Stimulated activated naive CD8-positive, alpha-beta T cell treated with anti-CD3 and anti-CD28 coated beads, Interleukin-15, amount 100 ng/mL, for 72 hours (primary cell): ENCODE measurements at regions not wholly inside any gene's neighbourhood (a gene's known extent, or its start where the extent isn't known, plus 50 kb on each side); places are given as distances from the start of the nearest gene placed in this dataset.
"Not testable (repeated sequence)": the region's sequence is repeated elsewhere in the genome, so short reads cannot be mapped to it uniquely, and the experiment has no call there.

ENCODE experiments used
- ATAC-seq: fragments of 150-1000 bp; cut with Tn5 transposase; 2 replicates; pipeline ENCODE4 v1.10.0; 2021; ENCODE audit warnings: mild to moderate bottlenecking, moderate library complexity
- DNase-seq, 2 donors: peaks; one replicate each; pipeline ENCODE4 v3.0.0; 2021 to 2022
- H3K27ac Mint-ChIP-seq, 2 donors: one replicate each; pipeline ENCODE4 v1.8.0; 2022; ENCODE audit warnings: mild to moderate bottlenecking in 2 of 2, mixed read lengths in 2 of 2, moderate library complexity in 2 of 2
- H3K27me3 Mint-ChIP-seq: one replicate; pipeline ENCODE4 v1.8.0; 2022; ENCODE audit warnings: mixed read lengths
- H3K4me1 Mint-ChIP-seq: one replicate; pipeline ENCODE4 v1.8.0; 2022; ENCODE audit warnings: mild to moderate bottlenecking, mixed read lengths
- H3K4me3 Mint-ChIP-seq, 2 donors: one replicate each; pipeline ENCODE4 v1.8.0; 2022; ENCODE audit warnings: mild to moderate bottlenecking in 2 of 2, mixed read lengths in 2 of 2, moderate library complexity in 1 of 2
- H3K9me3 Mint-ChIP-seq, 2 donors: one replicate each; pipeline ENCODE4 v1.8.0; 2022; ENCODE audit warnings: mixed read lengths in 2 of 2

DNA sequence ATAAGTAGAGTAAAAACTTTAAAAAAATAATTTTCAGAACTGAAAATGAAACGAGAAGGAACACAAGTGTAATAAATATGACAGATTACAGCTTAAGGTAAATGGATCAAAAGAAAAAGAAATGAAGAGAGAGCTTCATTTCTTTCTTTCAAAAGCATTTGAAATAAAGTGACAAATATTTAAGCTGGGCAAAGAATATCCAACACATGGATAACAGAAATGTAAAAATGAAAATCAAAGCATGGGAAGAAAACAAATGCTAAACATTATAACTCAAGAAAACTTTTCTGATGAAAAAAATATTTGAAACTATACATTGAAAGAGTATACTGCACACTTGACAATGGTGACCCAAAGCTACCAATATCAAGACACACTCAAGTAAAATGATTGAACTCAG lies 143.6 kb upstream of the IRX5 start:
- DNase-seq: no peak
- H3K9me3 Mint-ChIP-seq: peaks cover 9 to 10% of the 10 kb centered on the region in 2 donors
- ATAC-seq: no peak
- no peaks in the 10 kb centered on the region for H3K4me1 Mint-ChIP-seq
- H3K27me3 Mint-ChIP-seq: no peaks in the 10 kb centered on the region
- no peak overlapping the region for H3K27ac Mint-ChIP-seq
- no peak overlapping the region for H3K4me3 Mint-ChIP-seq

DNA sequence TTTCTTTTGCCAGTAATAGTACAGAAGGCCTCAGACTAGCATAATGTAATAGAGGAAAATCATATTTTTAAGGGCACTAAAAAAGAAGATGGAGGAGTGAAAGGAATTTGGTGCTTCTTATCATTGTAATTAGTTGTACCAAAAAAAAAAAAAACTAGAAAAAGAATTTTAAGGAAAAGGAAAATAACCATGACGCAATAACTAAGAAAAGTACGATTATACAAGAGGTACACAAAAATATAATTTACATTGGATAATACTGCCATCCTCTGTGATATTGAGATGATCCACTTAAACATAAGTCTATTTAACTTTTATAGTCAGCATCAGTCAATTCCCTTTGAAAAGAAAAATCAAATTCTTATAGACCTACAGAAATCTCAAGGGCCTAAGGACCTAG lies 146.7 kb upstream of the IRX5 start:
- Mint-ChIP-seq H3K27me3 (no peaks in the 10 kb centered on the region), H3K27ac (no peak overlapping the region), H3K4me3 (no peak overlapping the region), H3K4me1 (no peaks in the 10 kb centered on the region), H3K9me3 (peaks cover 9 to 10% of the 10 kb centered on the region in 2 donors)
- ATAC-seq (no peak), DNase-seq (no peak)

DNA sequence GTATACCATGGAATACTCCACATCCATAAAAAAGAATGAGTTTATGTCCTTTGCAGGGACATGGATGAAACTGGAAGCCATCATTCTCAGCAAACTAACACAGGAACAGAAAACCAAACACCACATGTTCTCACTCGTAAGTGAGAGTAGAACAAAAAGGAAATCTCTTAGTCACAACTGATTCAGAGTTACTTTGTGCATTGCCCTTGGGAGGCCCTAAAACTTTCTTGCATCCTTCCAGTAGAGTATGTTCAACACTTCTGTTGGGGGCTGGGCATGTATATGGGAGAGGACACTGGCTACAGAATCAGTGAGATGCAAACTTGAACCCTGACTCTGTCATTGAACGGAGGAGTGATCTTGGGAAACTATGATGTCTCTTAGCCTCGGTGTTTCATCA lies 147.4 kb upstream of the IRX5 start:
- Mint-ChIP-seq H3K4me3 (no peak overlapping the region), H3K27me3 (no peaks in the 10 kb centered on the region), H3K27ac (no peak overlapping the region), H3K9me3 (peaks cover 9 to 10% of the 10 kb centered on the region in 2 donors), H3K4me1 (no peaks in the 10 kb centered on the region)
- ATAC-seq (no peak), DNase-seq (no peak)

DNA sequence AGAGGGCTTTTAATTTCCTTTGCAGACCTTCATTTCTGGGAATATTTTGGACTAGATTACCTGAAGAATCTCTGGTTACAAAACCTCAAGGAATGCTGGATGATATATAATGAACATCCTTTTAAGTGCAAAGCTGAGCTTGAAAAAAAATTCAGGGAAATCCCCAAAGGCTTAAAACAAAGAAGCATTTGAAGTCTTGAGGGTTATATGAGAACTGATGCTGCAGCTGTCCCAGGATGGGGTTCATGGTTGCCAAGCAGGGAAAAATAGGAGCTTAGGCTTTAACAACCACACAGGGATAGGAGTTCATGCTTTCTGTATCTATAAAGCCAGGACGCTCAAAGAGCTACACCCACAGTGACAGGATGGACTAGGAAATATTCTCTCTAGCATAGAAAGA lies 150.4 kb upstream of the IRX5 start:
- peaks cover under 1 to 2% of the 10 kb centered on the region in 2 donors for H3K9me3 Mint-ChIP-seq
- ATAC-seq: no peak
- H3K4me3 Mint-ChIP-seq: no peak overlapping the region
- H3K27ac Mint-ChIP-seq: no peak overlapping the region
- no peak for DNase-seq
- no peaks in the 10 kb centered on the region for H3K27me3 Mint-ChIP-seq
- no peaks in the 10 kb centered on the region for H3K4me1 Mint-ChIP-seq

DNA sequence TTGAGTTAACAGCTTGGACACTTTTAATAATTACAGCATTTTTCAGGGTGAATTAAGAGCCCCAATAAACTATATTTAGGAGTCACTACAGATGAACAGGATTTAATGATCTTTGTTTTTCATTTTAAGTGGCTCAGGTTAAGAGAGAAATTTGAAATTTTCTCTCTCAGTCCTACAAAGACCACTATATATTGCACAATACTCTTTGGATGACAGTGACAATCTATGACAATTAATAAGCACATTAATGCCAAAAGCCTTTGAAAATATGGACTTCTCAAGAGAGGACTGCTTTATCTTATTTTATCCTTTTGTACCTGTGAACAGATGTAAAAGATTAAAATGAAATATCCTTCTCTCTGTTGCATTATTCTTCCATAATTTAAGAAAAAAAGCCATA lies 151.1 kb upstream of the IRX5 start:
- Mint-ChIP-seq H3K9me3 (no peaks in the 10 kb centered on the region), H3K27me3 (no peaks in the 10 kb centered on the region), H3K4me3 (no peak overlapping the region), H3K4me1 (no peaks in the 10 kb centered on the region), H3K27ac (no peak overlapping the region)
- DNase-seq: no peak
- no peak for ATAC-seq

DNA sequence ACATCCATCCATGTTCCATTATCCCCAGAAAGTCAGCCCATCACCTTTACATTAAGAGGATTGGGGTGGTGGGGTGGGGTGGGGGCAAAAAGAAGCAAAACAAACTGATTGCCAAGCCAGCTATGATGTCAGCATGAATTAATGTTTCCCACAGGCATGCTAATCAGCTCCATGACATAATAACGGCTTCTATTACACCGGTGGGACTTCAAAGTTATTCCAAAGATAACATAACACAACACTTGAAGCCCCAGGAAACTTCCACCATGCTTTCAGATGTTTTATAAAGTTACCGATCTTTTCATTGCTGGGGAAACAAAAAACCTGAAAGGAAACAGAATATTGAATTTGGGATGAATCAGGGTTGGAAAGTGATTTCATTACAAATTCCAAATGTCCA lies 155.9 kb upstream of the IRX5 start:
- no peak for ATAC-seq
- H3K27ac Mint-ChIP-seq: no peak overlapping the region
- peaks cover 0 to 7% of the 10 kb centered on the region in 2 donors for H3K9me3 Mint-ChIP-seq
- no peak overlapping the region for H3K4me3 Mint-ChIP-seq
- no peak for DNase-seq
- H3K27me3 Mint-ChIP-seq: peaks cover 7% of the 10 kb centered on the region
- no peaks in the 10 kb centered on the region for H3K4me1 Mint-ChIP-seq

DNA sequence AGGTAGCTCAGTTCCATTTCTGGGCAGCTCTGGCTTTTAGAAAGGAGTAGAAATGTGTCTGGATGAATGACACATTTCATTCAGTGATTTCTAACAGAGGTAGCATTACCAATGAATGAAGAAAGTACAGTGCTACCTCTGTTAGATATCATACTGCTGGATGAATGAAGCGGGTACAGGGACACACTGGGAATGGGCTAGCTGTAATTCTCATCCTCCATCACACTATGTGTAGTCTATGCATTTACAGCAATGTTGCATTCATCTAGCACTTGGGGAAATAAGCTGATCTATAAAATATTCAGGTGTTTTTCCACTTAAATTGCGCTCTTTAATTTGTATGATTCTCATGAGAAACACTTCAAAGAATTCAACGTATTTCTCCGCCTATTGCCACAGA lies 158.3 kb upstream of the IRX5 start:
- H3K27me3 Mint-ChIP-seq: peaks cover 7% of the 10 kb centered on the region
- H3K4me1 Mint-ChIP-seq: no peaks in the 10 kb centered on the region
- no peak overlapping the region for H3K4me3 Mint-ChIP-seq
- DNase-seq: no peak
- peaks cover 0 to 7% of the 10 kb centered on the region in 2 donors for H3K9me3 Mint-ChIP-seq
- ATAC-seq: no peak
- no peak overlapping the region for H3K27ac Mint-ChIP-seq

DNA sequence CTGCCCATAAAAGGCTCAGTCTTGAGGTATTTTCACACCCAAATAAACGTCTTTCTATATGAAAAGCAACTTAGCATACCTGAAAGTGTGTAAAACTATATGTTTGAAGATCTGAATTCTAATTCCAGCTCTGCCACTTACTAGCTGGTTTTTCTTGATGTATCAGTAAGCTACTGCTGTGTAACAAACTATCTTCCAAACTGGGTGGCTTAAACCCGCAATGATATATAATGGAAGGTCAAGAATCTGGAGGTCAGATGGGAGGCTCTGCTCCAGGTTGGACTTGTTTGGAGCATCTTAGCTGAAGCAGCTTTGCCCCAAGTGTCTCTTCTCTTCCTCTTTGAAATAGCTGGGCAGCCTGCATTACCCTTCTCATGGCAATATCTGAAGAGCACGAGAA lies 164.3 kb upstream of the IRX5 start:
- no peak for DNase-seq
- no peaks in the 10 kb centered on the region for H3K4me1 Mint-ChIP-seq
- no peak overlapping the region for H3K27ac Mint-ChIP-seq
- ATAC-seq: no peak
- no peaks in the 10 kb centered on the region for H3K27me3 Mint-ChIP-seq
- no peak overlapping the region for H3K4me3 Mint-ChIP-seq
- peaks cover 0 to 17% of the 10 kb centered on the region in 2 donors for H3K9me3 Mint-ChIP-seq

DNA sequence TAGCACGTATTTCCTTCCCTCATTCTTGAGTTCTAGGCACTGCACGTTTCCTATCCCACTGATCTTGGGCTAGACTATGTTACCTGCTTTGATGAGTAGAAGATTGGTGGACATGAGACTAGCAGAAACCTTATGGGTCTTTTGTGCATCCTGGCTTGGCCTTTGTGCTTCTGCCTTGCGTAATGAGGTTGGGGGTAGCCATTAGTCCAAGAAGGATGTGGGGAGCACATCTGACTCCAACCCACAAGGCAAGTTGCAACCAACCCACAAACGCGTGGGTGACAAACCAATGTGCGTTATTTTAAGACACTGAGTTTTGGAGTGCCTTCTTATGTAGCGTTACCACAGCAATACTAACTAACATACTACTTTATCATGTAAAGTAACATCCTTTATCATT lies 180.4 kb upstream of the IRX5 start:
- no peak for ATAC-seq
- peaks cover 14% of the 10 kb centered on the region for H3K27me3 Mint-ChIP-seq
- no peak overlapping the region for H3K27ac Mint-ChIP-seq
- H3K4me3 Mint-ChIP-seq: no peak overlapping the region
- no peak for DNase-seq
- no peaks in the 10 kb centered on the region for H3K9me3 Mint-ChIP-seq
- no peaks in the 10 kb centered on the region for H3K4me1 Mint-ChIP-seq

DNA sequence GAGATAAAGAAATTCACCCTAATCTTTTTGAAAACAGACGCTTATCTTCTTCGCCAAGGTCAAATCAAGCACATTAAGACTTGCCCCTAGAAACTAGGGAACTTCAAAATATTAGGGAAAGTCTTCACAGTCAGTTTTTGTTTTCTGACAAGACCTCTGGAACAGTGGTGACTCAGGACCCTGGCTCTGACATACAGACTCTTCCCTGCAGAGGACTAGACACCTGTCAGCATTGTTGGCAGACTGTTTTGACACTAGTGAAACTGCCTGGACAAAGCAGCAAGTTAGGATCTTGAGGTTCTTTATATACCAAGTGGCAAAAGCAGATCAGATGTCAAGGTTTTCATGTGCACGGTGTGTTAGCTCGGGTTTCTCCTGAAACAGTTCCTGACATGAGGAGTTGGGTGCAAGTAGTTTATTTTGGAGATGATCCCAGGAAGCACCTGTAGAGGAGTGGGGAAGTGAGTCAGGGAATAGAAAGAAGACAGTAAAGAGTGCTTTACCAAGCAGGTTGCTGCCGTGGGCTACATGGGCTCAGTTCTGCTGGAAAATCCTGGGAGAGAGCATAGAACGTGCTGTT lies 182.0 kb upstream of the IRX5 start:
- DNase-seq (no peak), ATAC-seq (no peak)
- no peaks in the 10 kb centered on the region for H3K9me3 Mint-ChIP-seq
- no peaks in the 10 kb centered on the region for H3K4me1 Mint-ChIP-seq
- H3K27ac Mint-ChIP-seq: no peak overlapping the region
- H3K27me3 Mint-ChIP-seq: peaks cover 18% of the 10 kb centered on the region
- no peak overlapping the region for H3K4me3 Mint-ChIP-seq

DNA sequence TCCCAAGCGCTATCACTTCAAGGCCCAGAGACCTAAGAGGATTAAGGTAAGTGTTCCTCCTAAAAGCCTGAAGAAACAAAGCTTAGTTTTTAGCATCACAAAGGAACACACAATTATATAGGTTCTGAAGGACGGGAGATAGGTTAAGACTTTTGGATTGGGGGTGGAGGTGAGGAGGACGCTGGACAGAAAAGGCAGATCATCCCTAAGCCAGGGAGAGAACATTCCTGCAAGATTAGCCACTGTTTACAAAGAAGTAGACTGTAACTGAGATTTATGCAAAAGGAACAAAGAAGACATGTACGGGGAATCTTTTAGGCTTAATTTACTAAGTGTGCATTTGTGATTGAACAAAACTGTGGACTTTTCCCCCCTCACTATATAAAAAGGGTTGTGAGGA lies 184.1 kb upstream of the IRX5 start:
- ATAC-seq (no peak), DNase-seq (no peak)
- Mint-ChIP-seq H3K27ac (no peak overlapping the region), H3K27me3 (peaks cover 24% of the 10 kb centered on the region), H3K4me3 (no peak overlapping the region), H3K9me3 (no peaks in the 10 kb centered on the region), H3K4me1 (no peaks in the 10 kb centered on the region)

DNA sequence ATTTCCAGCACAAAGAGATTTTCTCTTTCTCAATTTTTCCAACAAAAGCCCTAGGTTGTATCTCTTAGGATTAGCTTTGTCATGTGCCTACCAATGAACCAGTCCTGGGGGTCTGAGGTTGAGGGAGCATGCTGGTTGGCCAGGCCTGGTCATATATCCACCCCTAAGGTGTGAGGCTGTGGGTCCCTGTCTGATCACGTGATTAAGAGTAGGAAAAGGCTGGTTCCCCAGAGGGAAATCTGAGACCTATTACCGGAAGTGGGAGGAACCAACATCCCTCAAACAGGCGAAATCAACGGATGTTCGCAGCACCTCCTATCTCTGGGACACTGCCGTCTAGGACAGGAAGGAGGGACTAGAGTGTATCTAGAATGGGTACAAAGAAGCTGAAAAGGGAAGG lies 185.7 kb upstream of the IRX5 start:
- DNase-seq (no peak), ATAC-seq (no peak)
- Mint-ChIP-seq H3K4me1 (no peaks in the 10 kb centered on the region), H3K4me3 (no peak overlapping the region), H3K27me3 (peaks cover 33% of the 10 kb centered on the region), H3K27ac (no peak overlapping the region), H3K9me3 (peaks cover 0 to 7% of the 10 kb centered on the region in 2 donors)

DNA sequence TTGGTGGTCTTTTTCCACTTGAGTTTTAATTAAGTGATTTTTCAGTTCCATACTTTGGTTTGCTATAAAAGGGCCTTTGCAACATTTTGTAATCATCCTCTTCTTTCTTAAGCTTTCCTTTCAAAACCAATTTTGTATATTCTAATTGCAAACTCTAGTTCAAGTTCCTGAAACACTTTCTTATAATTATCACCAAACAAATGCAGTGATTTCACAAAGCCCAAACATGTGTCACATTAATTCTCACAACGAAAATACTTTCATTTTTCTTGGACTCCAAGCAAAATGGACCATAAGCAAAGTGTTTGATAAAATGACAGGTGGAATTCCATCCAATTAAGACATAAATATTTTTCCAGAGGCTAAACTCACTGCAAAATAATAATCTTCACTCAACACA lies 188.2 kb upstream of the IRX5 start:
- H3K27ac Mint-ChIP-seq: no peak overlapping the region
- no peak overlapping the region for H3K4me3 Mint-ChIP-seq
- H3K9me3 Mint-ChIP-seq: peaks cover 0 to 7% of the 10 kb centered on the region in 2 donors
- no peaks in the 10 kb centered on the region for H3K4me1 Mint-ChIP-seq
- peaks cover 33% of the 10 kb centered on the region for H3K27me3 Mint-ChIP-seq
- ATAC-seq (no peak), DNase-seq (no peak)

DNA sequence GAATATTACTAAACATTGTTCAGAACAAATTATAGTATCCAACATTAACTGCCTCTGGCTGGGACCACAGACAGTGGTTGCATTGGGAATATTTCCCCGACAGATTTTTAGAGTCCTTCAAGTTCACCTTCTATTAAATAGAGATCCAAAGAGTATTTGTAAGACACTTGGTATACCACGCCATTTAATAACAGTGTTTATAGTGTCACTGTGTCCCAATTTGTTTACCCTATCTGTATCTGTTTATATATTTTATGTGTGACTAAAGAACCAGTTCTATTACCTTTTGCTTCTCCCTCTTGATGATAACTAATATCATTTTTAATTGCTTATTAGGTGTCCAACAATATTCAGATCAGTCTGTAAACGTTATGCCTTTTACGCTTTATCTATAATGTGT lies 191.3 kb upstream of the IRX5 start:
- Mint-ChIP-seq H3K4me1 (no peaks in the 10 kb centered on the region), H3K27ac (no peak overlapping the region), H3K27me3 (peaks cover 15% of the 10 kb centered on the region), H3K9me3 (peaks cover 0 to 7% of the 10 kb centered on the region in 2 donors), H3K4me3 (no peak overlapping the region)
- ATAC-seq (no peak), DNase-seq (no peak)

DNA sequence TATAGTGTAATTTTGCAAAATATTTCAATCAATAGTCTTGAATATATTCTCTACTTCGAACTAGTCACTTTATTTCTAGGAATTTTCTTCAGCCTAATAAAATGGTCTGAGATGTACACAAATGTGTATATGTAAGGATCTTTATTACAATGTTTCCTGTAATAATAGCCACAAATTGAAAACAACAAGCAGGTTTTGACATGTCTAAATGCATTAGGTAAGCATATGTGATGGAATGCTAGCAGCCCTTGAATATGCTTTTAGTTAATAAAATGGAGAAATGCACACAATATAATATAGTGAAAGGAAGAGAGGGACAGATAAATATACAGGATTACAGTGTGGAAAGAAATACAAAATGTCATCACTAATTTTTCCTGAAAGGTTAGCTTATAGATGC lies 196.5 kb upstream of the IRX5 start:
- Mint-ChIP-seq H3K4me1 (no peaks in the 10 kb centered on the region), H3K27ac (no peak overlapping the region), H3K9me3 (no peaks in the 10 kb centered on the region), H3K4me3 (no peak overlapping the region), H3K27me3 (no peaks in the 10 kb centered on the region)
- DNase-seq (no peak), ATAC-seq (no peak)

DNA sequence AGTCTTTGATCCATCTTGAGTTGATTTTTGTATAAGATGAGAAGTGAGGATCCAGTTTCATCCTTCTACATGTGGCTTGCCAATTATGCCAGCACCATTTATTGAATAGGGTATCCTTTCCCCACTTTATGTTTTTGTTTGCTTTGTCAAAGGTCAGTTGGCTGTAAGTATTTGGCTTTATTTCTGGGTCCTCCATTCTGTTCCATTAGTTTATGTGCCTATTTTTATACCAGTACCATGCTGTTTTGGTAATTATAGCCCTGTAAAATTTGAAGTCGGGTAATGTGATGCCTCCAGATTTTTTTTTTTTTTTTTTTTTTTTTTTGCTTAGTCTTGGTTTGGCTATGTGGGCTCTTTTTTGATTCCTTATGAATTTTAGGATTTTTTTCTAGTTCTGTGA lies 203.0 kb upstream of the IRX5 start:
- not testable (repeated sequence) for H3K27me3 Mint-ChIP-seq, ATAC-seq, H3K4me3 Mint-ChIP-seq, DNase-seq, H3K4me1 Mint-ChIP-seq, H3K27ac Mint-ChIP-seq, H3K9me3 Mint-ChIP-seq

DNA sequence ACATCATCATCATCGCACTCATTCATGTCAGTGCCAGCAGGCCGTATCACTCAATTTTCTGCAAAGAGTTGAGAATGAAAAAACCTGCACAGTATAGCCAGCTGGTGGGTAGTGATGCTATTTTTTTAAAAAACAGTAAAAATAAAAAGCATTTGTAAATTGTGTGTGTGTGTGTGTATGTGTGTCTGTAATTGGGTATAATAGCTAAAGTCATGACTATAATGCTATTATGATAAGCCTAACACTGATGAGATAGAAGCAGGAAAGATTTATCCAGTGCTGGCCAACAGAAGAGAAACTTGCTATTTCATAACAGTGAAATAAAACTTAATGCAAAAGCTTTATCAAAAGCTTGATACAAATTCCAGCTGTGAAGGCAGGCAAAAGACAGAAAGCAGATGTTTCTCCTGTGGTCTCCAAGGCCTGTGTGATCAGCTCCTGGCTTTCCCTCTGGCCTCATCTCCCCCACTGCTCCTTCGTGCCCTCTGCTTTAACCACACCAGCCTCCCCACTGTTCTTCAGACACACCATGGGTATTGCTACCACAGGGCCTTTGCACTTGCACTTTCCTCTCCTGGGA lies 206.2 kb upstream of the IRX5 start:
- ATAC-seq (no peak), DNase-seq (no peak)
- H3K9me3 Mint-ChIP-seq: peaks cover 0 to 15% of the 10 kb centered on the region in 2 donors
- peaks cover 16% of the 10 kb centered on the region for H3K27me3 Mint-ChIP-seq
- no peak overlapping the region for H3K27ac Mint-ChIP-seq
- no peak overlapping the region for H3K4me3 Mint-ChIP-seq
- no peaks in the 10 kb centered on the region for H3K4me1 Mint-ChIP-seq
